ENCODE measurements at regions not wholly inside any gene's neighbourhood (a gene's known extent, or its start where the extent isn't known, plus 50 kb on each side); places are given as distances from the start of the nearest gene placed in this dataset.
A peak's percentile ranks its signal among the peaks of the same experiment; 100 is the strongest.

DNA sequence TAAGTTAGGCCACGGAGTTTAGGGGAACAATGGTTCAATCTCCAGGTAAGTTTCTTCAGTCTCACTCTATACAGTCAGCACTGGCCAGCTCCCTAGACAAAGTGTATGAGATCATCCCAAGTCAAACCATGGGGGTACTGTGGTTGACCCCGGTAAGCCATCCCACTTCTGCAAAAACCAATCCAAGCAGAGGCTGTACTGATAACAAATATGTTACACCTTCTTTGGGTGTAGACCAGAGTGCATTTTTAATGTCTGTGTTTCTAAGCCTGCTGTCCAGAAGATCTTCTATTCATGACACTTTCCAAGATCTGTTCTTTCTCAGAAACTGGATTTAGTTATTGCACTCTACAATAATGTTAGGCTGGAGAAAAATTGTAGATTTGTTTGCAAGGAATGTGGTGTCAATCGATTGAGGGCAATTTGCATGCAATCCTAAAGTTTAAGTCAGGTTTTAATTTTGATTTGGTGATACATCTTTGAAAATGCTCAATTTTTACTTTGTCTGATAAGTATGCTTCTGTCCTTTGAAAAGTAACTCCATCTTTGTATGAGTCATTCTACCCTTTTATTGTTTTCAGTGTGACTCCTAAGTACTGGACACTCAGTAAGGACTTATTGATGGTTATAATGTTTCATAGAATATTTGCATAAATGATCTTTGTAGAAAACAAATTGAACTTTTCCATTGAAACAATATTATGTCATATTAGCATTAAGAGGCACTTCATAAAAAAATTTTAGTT lies 152.4 kb downstream of the HLX start:
- 92 to 94% methylated on average over 3 of the region's 3 CpGs for WGBS, 2 donors
- no peak overlapping the region for H3K4me3 ChIP-seq
- TF ChIP-seq POLR2A (IDR thresholded peaks at IDR 0.05) = no peak
- TF ChIP-seq EP300 (IDR thresholded peaks at IDR 0.05) = no peak
- TF ChIP-seq, protein P1, sequence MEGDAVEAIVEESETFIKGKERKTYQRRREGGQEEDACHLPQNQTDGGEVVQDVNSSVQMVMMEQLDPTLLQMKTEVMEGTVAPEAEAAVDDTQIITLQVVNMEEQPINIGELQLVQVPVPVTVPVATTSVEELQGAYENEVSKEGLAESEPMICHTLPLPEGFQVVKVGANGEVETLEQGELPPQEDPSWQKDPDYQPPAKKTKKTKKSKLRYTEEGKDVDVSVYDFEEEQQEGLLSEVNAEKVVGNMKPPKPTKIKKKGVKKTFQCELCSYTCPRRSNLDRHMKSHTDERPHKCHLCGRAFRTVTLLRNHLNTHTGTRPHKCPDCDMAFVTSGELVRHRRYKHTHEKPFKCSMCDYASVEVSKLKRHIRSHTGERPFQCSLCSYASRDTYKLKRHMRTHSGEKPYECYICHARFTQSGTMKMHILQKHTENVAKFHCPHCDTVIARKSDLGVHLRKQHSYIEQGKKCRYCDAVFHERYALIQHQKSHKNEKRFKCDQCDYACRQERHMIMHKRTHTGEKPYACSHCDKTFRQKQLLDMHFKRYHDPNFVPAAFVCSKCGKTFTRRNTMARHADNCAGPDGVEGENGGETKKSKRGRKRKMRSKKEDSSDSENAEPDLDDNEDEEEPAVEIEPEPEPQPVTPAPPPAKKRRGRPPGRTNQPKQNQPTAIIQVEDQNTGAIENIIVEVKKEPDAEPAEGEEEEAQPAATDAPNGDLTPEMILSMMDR (IDR thresholded peaks at IDR 0.05) = no peak
- no peak for TF ChIP-seq POLR2AphosphoS5 (IDR thresholded peaks at IDR 0.05)
- ATAC-seq (ENCODE audit: low FRiP score in 2 of 2) (no peak), DNase-seq (no peak)
- peaks cover 0 to 8% (median 0%) of the 10 kb centered on the region in 4 donors for H3K4me1 ChIP-seq
- no peaks in the 10 kb centered on the region for H3K9me3 ChIP-seq
- no peaks in the 10 kb centered on the region for H3K27me3 ChIP-seq
- no peaks in the 10 kb centered on the region for H3K36me3 ChIP-seq
- H3K27ac ChIP-seq = no peak overlapping the region

DNA sequence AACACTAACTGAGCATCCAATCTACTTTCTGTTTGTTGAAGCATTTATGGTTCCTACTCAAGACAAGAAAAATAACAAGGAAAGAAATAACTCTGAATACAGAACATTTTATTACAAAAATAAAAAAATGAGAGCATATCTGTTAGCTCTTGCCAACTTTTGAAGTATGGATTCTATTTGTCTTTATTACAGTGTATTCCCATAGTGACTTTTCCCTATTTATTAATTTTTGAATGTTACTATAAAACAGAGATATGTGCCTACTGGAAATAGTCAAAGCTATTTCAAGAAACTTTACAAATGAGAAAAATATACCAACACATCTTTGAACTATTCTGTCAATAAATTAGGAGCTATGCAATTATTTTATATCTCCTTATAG lies 153.0 kb downstream of the HLX start:
- Histone ChIP-seq H3K4me1 (peaks cover 0 to 8% (median 0%) of the 10 kb centered on the region in 4 donors), H3K27ac (no peak overlapping the region), H3K4me3 (no peak overlapping the region), H3K36me3 (no peaks in the 10 kb centered on the region), H3K9me3 (no peaks in the 10 kb centered on the region), H3K27me3 (no peaks in the 10 kb centered on the region)
- ATAC-seq (ENCODE audit: low FRiP score in 2 of 2) = no peak
- no peak for TF ChIP-seq POLR2AphosphoS5 (IDR thresholded peaks at IDR 0.05)
- TF ChIP-seq, protein P1 (IDR thresholded peaks at IDR 0.05) = no peak
- TF ChIP-seq EP300 (IDR thresholded peaks at IDR 0.05) = no peak
- DNase-seq = no peak

DNA sequence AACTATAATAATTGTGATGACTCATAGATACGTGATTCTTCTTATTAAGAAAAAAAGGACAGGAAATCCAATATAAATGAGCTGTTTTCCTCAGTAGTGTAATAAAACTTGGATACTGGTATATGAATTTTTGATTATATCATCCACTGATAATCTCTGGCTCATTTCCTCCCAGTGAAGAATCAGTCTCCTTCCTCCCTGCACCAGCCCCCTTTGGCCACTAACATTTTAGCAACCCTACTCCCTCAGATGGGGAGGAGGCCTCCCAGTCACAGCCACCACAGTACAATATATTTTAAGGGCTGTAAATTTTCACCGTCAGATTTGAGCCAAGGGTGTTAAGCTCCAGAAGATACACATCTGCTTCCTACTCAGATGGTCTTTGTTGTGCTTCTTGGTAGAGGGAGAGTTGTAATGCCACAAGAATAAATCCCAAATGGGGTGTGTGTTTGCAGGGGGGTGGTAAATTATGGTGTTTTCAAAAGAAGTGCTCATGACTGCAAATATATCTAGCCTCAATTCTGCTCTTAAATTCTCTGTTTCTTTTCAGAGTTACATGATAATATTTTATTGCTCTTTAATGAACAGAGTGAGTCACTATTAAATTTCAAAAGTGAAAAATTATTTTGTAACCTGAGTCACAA lies 153.5 kb downstream of the HLX start:
- DNase-seq = no peak
- TF ChIP-seq POLR2AphosphoS5 (IDR thresholded peaks at IDR 0.05) = no peak
- no peak for TF ChIP-seq EP300 (IDR thresholded peaks at IDR 0.05)
- TF ChIP-seq, protein P1 (IDR thresholded peaks at IDR 0.05) = no peak
- TF ChIP-seq POLR2A (IDR thresholded peaks at IDR 0.05) = no peak

DNA sequence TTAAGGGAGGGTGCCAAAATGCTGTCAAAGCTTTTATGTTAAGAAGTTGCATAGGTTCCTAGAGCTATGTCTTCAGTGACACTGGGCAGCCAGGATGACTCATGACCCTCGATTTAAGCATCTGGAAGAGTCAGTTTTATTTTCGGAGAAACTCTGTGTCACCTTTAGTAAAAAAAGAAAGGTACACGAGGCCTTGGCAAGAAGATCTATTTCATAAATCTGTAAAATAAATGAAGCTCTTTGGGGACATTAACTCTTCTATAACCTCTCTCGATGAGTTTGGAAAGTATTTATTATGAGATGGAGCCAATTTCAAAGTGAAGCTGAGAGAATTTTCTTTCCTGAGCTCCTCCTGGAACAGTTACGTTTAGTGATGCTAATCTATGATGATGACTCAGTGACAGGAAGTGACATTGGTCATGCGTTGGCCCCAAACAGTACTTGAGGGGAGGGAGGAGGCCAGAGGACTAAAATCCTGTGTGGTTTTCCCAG lies 156.5 kb downstream of the HLX start:
- Histone ChIP-seq H3K36me3 (no peaks in the 10 kb centered on the region), H3K4me1 (peaks cover 0 to 8% (median 1%) of the 10 kb centered on the region in 4 donors), H3K27me3 (no peaks in the 10 kb centered on the region), H3K9me3 (no peaks in the 10 kb centered on the region), H3K27ac (peak overlapping the region in 1 of 4 donors; percentile 10), H3K4me3 (no peak overlapping the region)
- ATAC-seq (ENCODE audit: low FRiP score in 2 of 2) (no peak), DNase-seq (no peak)
- WGBS, 2 donors = 34 to 36% methylated on average over 6 of the region's 6 CpGs
- TF ChIP-seq, protein P1 (IDR thresholded peaks at IDR 0.05) = no peak
- TF ChIP-seq POLR2AphosphoS5 (IDR thresholded peaks at IDR 0.05) (peak in 1 of 2 donors; percentile 35), POLR2A (IDR thresholded peaks at IDR 0.05) (no peak)

More for the DNA sequence above, 153.5 kb downstream of the HLX start:
- no peaks in the 10 kb centered on the region for H3K9me3 ChIP-seq
- WGBS, 2 donors = 22 to 49% methylated on average over 2 of the region's 2 CpGs
- no peaks in the 10 kb centered on the region for H3K36me3 ChIP-seq
- H3K27me3 ChIP-seq = no peaks in the 10 kb centered on the region
- peaks cover 0 to 8% (median 0%) of the 10 kb centered on the region in 4 donors for H3K4me1 ChIP-seq
- no peak overlapping the region for H3K4me3 ChIP-seq
- peak in 1 of 2 donors; percentile 74 for ATAC-seq (ENCODE audit: low FRiP score in 2 of 2)
- no peak overlapping the region for H3K27ac ChIP-seq

Measured in upper lobe of left lung (tissue), 6 donors.